ENCODE measurements at regions not wholly inside any gene's neighbourhood (a gene's known extent, or its start where the extent isn't known, plus 50 kb on each side); places are given as distances from the start of the nearest gene placed in this dataset.

DNA sequence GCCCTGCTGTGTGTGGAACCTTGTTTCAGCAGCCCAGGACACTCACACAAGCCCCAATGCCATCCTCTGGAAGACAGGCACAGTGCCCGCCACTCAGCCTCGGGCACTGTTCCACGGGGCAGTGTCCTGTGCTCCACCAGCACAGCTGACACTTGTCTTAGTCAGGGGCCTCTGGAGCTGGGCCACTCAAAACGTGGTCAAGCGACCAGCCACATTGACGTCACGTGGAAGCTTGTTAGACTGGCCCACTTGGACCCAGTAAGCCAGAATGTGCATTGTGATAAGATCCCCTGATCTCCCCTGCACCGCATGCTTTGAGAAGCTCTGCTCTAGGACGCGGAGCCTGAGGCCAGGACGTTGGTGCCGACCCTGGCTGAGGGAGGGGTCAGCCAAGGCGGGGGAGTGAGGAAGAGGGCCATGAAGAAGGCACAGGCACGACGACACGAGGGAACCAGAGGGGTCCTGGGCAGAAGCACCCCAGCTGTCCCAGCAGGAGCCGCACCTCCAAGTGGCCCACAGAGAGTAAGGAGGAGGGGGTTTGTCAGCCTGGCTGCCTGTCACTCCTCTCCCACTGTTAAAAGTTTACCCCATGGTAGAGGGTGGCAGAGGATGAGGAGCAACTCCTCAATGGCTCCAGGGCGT lies 64.6 kb downstream of the LINC01488 start:
- TF ChIP-seq, protein P1, sequence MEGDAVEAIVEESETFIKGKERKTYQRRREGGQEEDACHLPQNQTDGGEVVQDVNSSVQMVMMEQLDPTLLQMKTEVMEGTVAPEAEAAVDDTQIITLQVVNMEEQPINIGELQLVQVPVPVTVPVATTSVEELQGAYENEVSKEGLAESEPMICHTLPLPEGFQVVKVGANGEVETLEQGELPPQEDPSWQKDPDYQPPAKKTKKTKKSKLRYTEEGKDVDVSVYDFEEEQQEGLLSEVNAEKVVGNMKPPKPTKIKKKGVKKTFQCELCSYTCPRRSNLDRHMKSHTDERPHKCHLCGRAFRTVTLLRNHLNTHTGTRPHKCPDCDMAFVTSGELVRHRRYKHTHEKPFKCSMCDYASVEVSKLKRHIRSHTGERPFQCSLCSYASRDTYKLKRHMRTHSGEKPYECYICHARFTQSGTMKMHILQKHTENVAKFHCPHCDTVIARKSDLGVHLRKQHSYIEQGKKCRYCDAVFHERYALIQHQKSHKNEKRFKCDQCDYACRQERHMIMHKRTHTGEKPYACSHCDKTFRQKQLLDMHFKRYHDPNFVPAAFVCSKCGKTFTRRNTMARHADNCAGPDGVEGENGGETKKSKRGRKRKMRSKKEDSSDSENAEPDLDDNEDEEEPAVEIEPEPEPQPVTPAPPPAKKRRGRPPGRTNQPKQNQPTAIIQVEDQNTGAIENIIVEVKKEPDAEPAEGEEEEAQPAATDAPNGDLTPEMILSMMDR (conservative IDR thresholded peaks at IDR 0.05; ENCODE audit: low read depth) = no peak
- POLR2A ChIA-PET (ENCODE audit: low non-redundant PET) = no interaction called here
- CTCF ChIA-PET = no interaction called here
- no peak overlapping the region for H3K27ac ChIP-seq
- no peak for DNase-seq (ENCODE audit: low spot score)

DNA sequence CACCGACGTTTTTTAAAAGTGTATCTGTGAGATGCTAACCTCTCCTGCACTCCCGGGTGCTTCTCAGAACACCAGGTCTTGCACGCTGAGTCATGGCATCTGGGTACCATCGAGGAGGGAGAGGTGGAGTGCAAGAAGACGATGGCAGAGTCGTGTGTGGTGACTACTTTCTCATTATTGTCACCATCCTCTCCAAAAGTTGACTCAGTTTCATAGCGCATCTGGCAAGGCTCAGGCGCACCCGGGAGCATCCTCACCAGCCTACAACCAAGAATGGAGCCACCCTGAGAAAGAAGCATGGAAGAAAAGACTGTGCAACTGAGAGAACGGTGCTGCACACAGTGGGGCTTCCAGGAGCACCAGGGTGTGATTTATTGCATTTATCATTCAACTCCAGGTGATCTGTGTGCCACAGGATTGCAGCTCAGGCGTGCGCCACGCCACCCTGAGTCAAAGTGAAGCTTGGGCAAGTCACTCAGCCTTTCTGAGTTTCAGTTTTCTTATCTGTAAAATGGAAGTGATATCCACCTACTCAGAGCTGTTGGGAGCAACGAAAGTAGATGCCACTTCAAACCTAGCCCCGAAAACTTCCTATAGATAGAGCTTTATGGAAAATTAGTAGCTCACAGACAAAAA lies 65.4 kb downstream of the LINC01488 start:
- TF ChIP-seq, protein P1 (conservative IDR thresholded peaks at IDR 0.05; ENCODE audit: low read depth) = no peak
- no peak overlapping the region for H3K27ac ChIP-seq
- CTCF ChIA-PET = no interaction called here
- DNase-seq (ENCODE audit: low spot score) = no peak
- POLR2A ChIA-PET (ENCODE audit: low non-redundant PET) = no interaction called here

DNA sequence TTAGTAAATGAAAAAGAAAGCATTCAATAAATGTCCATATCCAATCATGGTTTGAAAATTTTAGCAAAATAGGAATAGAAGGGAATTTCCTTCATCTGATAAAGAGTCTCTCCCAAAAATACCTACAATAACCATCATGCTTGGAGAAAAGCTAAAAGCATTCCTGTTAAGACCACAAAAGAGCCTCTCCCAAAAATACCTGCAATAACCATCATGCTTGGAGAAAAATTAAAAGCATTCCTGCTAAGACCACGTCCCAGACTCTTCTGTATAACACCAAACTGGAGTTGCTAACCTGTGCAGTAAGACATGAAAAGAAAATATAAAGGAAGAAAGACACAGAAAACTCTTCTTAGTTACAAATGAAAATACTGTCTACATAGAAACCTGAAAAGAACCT lies 69.4 kb downstream of the LINC01488 start:
- H3K27ac ChIP-seq = no peak overlapping the region
- ChIA-PET CTCF (interaction anchor here (0.6 kb wide), 1 partner anchor 8 kb away, joined by 3 read pairs; no protein-coding TSS in a partner anchor), POLR2A (ENCODE audit: low non-redundant PET) (no interaction called here)
- no peak for DNase-seq (ENCODE audit: low spot score)
- TF ChIP-seq, protein P1 (conservative IDR thresholded peaks at IDR 0.05; ENCODE audit: low read depth) = no peak

DNA sequence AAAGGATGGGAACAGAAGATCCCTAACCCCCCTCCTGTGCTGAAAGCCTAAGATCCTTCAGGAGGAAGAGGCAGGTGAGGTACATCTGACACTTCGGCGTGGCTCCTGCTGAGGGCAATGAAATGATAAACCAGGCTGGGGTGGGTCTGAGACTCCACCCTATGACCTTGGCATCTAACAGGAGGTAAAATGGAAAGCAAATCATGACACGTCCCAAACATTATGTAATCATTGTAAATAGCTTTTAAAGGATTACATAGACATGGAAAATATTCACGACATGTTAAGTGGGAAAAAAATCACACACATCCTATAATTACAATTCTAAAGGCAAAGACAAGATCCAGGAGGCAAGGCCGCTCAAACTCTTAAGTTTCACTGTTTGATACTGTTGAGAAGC lies 70.5 kb downstream of the LINC01488 start:
- TF ChIP-seq, protein P1 (conservative IDR thresholded peaks at IDR 0.05; ENCODE audit: low read depth) = no peak
- no peak for DNase-seq (ENCODE audit: low spot score)
- ChIA-PET POLR2A (ENCODE audit: low non-redundant PET) (no interaction called here), CTCF (interaction anchor here (0.8 kb wide), 1 partner anchor 92 kb away, joined by 4 read pairs; no protein-coding TSS in a partner anchor)
- no peak overlapping the region; the same call in 1 of the 2 replicates for H3K27ac ChIP-seq

DNA sequence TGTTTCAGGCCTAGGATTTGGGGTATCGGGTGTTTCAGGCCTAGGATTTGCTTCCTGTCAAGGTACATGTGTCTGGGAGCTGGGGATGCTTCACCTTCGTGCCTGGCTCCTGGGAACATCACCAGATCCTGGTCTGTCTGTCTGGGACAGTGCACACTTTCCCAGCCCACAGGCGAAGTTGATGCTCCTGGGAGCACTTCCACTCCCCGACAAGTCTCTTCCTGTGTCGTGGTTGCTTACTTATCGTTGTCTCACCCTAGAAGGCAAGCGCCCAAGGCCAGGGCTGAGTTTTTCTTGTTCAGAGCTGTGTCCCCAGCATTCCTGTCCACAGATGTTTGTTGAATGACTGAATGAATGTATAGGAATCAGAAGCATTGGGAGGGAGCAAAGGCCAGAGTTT lies 71.5 kb downstream of the LINC01488 start:
- CTCF ChIA-PET = no interaction called here
- no peak for DNase-seq (ENCODE audit: low spot score)
- POLR2A ChIA-PET (ENCODE audit: low non-redundant PET) = no interaction called here
- TF ChIP-seq, protein P1 (conservative IDR thresholded peaks at IDR 0.05; ENCODE audit: low read depth) = no peak
- H3K27ac ChIP-seq = peak overlapping the region; percentile 8; the same call in 1 of the 2 replicates

DNA sequence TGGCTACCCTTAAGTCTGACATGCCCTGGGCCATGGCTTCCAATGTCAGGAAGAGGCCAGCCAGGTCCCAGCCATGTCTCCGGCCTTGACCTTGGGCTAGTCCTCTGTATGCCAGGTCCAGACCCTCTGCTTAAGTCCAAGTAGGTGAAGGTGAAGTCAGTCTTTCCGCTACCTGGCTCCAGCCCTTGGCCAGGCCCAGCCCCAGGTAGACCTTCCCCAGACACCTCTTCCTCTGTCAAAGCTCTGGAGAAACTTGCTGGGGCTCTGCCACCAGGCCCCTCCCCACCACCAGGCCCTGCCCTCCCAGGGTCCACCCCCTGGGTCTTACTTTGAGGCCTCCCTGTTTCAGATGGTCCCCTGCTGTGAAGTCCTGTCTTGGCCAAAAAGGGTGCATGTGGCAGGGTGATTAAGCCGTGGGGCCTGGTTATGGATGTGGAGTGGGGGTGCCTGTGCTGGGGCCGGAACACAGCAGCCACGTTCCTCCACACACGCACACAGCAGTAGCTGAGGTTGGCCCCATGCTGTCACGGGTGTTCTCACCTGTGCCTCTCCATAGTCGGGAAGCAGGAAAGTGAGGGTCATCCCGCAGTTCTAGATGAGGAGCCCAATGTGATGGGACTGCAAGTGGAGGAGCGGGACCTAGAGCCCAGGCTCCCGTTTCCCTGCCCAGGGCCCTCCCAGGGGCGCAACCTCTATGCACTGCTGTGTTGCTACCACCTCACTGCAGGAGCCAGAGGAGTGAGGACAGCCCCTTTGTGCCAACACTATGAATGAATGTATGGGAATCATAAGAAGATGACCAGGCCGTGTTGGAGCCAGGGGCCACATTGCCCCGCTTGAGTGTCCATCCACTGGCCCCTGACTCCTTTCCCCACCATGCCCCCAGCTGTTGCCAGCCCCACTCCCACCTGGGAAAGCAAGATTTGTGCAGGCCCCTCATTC lies 72.2 kb downstream of the LINC01488 start:
- ChIA-PET POLR2A (ENCODE audit: low non-redundant PET) (no interaction called here), CTCF (interaction anchor here (0.7 kb wide), 1 partner anchor 36 kb away, joined by 3 read pairs; no protein-coding TSS in a partner anchor)
- DNase-seq (ENCODE audit: low spot score) = no peak
- H3K27ac ChIP-seq = peak overlapping the region; percentile 8; the same call in 1 of the 2 replicates
- TF ChIP-seq, protein P1 (conservative IDR thresholded peaks at IDR 0.05; ENCODE audit: low read depth) = no peak

Measured in RWPE1 (cell line).